Myocyte (in vitro differentiated cells): ENCODE measurements at regions not wholly inside any gene's neighbourhood (a gene's known extent, or its start where the extent isn't known, plus 50 kb on each side); places are given as distances from the start of the nearest gene placed in this dataset.
"Not testable (repeated sequence)": the region's sequence is repeated elsewhere in the genome, so short reads cannot be mapped to it uniquely, and the experiment has no call there.

Experiments
- DNase-seq: peaks from one replicate; pipeline ENCODE4 v3.0.0-alpha.2; 2012; ENCODE audit warnings: low read depth

GRCh38 chr13:100815476-100816046 lies 141.0 kb upstream of the TMTC4 start:
- no peak for DNase-seq

GRCh38 chr13:100812982-100813584 lies 138.5 kb upstream of the TMTC4 start:
- no peak for DNase-seq

- DNase-seq = no peak
Measured at GRCh38 chr13:100811928-100812327, 137.3 kb upstream of the TMTC4 start.

GRCh38 chr13:100811024-100811865 lies 136.7 kb upstream of the TMTC4 start:
- DNase-seq = no peak

GRCh38 chr13:100810481-100810880 lies 135.9 kb upstream of the TMTC4 start:
- DNase-seq = no peak

- no peak for DNase-seq
Measured at GRCh38 chr13:100809856-100810255, 135.3 kb upstream of the TMTC4 start.

GRCh38 chr13:100809129-100809390 lies 134.5 kb upstream of the TMTC4 start:
- no peak for DNase-seq

GRCh38 chr13:100808330-100809128 lies 133.9 kb upstream of the TMTC4 start:
- DNase-seq = no peak

GRCh38 chr13:100803091-100803490 lies 128.5 kb upstream of the TMTC4 start:
- DNase-seq = no peak

- no peak for DNase-seq
Measured at GRCh38 chr13:100800283-100800875, 125.8 kb upstream of the TMTC4 start.

- DNase-seq = no peak
Measured at GRCh38 chr13:100798739-100799361, 124.3 kb upstream of the TMTC4 start.

GRCh38 chr13:100797921-100798320 lies 123.3 kb upstream of the TMTC4 start:
- no peak for DNase-seq

- DNase-seq = no peak
Measured at GRCh38 chr13:100796463-100796862, 121.9 kb upstream of the TMTC4 start.

- DNase-seq = no peak
Measured at GRCh38 chr13:100794575-100794974, 120.0 kb upstream of the TMTC4 start.

- DNase-seq = no peak
Measured at GRCh38 chr13:100790405-100790804, 115.8 kb upstream of the TMTC4 start.

GRCh38 chr13:100789968-100790367 lies 115.4 kb upstream of the TMTC4 start:
- no peak for DNase-seq

- peak; percentile 38 for DNase-seq
Measured at GRCh38 chr13:100789481-100789880, 114.9 kb upstream of the TMTC4 start.

GRCh38 chr13:100789025-100789424 lies 114.4 kb upstream of the TMTC4 start:
- no peak for DNase-seq

GRCh38 chr13:100788540-100788939 lies 113.9 kb upstream of the TMTC4 start:
- DNase-seq = no peak

GRCh38 chr13:100787899-100788298 lies 113.3 kb upstream of the TMTC4 start:
- no peak for DNase-seq

GRCh38 chr13:100776686-100777085 lies 102.1 kb upstream of the TMTC4 start:
- DNase-seq = not testable (repeated sequence)
